ENCODE measurements at regions not wholly inside any gene's neighbourhood (a gene's known extent, or its start where the extent isn't known, plus 50 kb on each side); places are given as distances from the start of the nearest gene placed in this dataset.

- Histone ChIP-seq H3K4me3 (ENCODE audit: low read length in 2 of 2) (no peak overlapping the region), H3K9me3 (ENCODE audit: control insufficient read depth in 2 of 2, insufficient read depth in 1 of 2, low read length in 1 of 2) (peaks cover 0 to 5% of the 10 kb centered on the region in 2 donors), H3K27me3 (ENCODE audit: control insufficient read depth in 2 of 2, insufficient read depth in 1 of 2, low read length in 1 of 2) (no peaks in the 10 kb centered on the region), H3K4me1 (ENCODE audit: control insufficient read depth in 2 of 2, insufficient read depth in 2 of 2, low read length in 2 of 2) (no peaks in the 10 kb centered on the region), H3K36me3 (ENCODE audit: control insufficient read depth in 2 of 2, insufficient read depth in 2 of 2, low read length in 1 of 2) (no peaks in the 10 kb centered on the region), H3K27ac (ENCODE audit: low read depth in 1 of 2, low read length in 1 of 2) (no peak overlapping the region)
- DNase-seq (ENCODE audit: low read depth in 6 of 9, low spot score in 9 of 9): no peak
- 85% methylated on average over 8 of the region's 8 CpGs for WGBS
Observed at GRCh38 chr14:104519721-104520120, 59.8 kb upstream of the C14orf180 start.

DNA sequence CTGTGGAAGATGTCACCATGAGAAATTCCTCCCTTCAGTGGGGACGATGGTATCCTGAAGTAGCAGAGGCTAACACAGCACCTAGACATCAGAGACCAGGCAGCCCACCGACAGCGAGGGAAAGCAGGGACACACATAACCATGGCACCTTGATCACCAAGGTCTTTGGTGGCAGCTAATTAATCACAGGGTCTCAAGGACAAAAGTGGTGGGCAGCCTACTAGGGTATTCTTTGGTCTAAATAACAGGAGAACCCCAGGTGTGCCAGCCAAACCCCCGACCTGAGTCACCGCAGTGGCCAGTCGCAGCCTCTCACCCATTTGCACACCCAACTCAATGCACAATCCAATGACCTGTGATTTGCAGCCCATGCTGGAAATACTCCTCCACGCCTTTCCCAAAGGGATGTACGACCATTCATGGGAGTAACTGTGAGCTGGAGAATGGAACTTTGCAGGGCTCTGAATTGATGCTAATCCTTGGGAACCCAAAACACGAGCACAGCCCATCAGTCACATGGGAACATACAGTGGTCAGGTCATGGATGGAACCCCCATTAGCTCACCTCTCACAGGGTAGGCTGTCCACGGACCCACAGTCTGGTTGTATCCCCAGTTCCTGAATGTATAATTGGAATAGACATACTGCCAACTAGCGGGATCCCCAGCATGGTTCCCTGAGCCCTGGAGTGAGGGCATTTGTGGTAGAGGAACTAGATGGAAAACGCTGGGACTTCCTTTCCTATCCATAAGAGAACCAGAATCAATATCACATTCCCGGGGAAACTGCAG is 58.7 kb upstream of the C14orf180 start:
- WGBS: 87% methylated on average over 13 of the region's 13 CpGs
- Histone ChIP-seq H3K36me3 (ENCODE audit: control insufficient read depth in 2 of 2, insufficient read depth in 2 of 2, low read length in 1 of 2) (no peaks in the 10 kb centered on the region), H3K4me1 (ENCODE audit: control insufficient read depth in 2 of 2, insufficient read depth in 2 of 2, low read length in 2 of 2) (no peaks in the 10 kb centered on the region), H3K9me3 (ENCODE audit: control insufficient read depth in 2 of 2, insufficient read depth in 1 of 2, low read length in 1 of 2) (peaks cover 0 to 7% of the 10 kb centered on the region in 2 donors), H3K4me3 (ENCODE audit: low read length in 2 of 2) (no peak overlapping the region), H3K27ac (ENCODE audit: low read depth in 1 of 2, low read length in 1 of 2) (no peak overlapping the region), H3K27me3 (ENCODE audit: control insufficient read depth in 2 of 2, insufficient read depth in 1 of 2, low read length in 1 of 2) (no peaks in the 10 kb centered on the region)
- no peak for DNase-seq (ENCODE audit: low read depth in 6 of 9, low spot score in 9 of 9)

- Histone ChIP-seq H3K27me3 (ENCODE audit: control insufficient read depth in 2 of 2, insufficient read depth in 1 of 2, low read length in 1 of 2) (no peaks in the 10 kb centered on the region), H3K4me3 (ENCODE audit: low read length in 2 of 2) (no peak overlapping the region), H3K27ac (ENCODE audit: low read depth in 1 of 2, low read length in 1 of 2) (no peak overlapping the region), H3K9me3 (ENCODE audit: control insufficient read depth in 2 of 2, insufficient read depth in 1 of 2, low read length in 1 of 2) (peaks cover 0 to 5% of the 10 kb centered on the region in 2 donors), H3K4me1 (ENCODE audit: control insufficient read depth in 2 of 2, insufficient read depth in 2 of 2, low read length in 2 of 2) (no peaks in the 10 kb centered on the region), H3K36me3 (ENCODE audit: control insufficient read depth in 2 of 2, insufficient read depth in 2 of 2, low read length in 1 of 2) (no peaks in the 10 kb centered on the region)
- 93% methylated on average over 8 of the region's 8 CpGs for WGBS
- no peak for DNase-seq (ENCODE audit: low read depth in 6 of 9, low spot score in 9 of 9)
Observed at GRCh38 chr14:104521816-104522745, 57.5 kb upstream of the C14orf180 start.

GRCh38 chr14:104522926-104523545 is 56.5 kb upstream of the C14orf180 start:
- peaks cover 2 to 5% of the 10 kb centered on the region in 2 donors for H3K9me3 ChIP-seq (ENCODE audit: control insufficient read depth in 2 of 2, insufficient read depth in 1 of 2, low read length in 1 of 2)
- no peaks in the 10 kb centered on the region for H3K36me3 ChIP-seq (ENCODE audit: control insufficient read depth in 2 of 2, insufficient read depth in 2 of 2, low read length in 1 of 2)
- no peak for DNase-seq (ENCODE audit: low read depth in 6 of 9, low spot score in 9 of 9)
- 94% methylated on average over 13 of the region's 13 CpGs for WGBS
- no peak overlapping the region for H3K4me3 ChIP-seq (ENCODE audit: low read length in 2 of 2)
- H3K27ac ChIP-seq (ENCODE audit: low read depth in 1 of 2, low read length in 1 of 2): no peak overlapping the region
- H3K27me3 ChIP-seq (ENCODE audit: control insufficient read depth in 2 of 2, insufficient read depth in 1 of 2, low read length in 1 of 2): no peaks in the 10 kb centered on the region
- H3K4me1 ChIP-seq (ENCODE audit: control insufficient read depth in 2 of 2, insufficient read depth in 2 of 2, low read length in 2 of 2): no peaks in the 10 kb centered on the region

DNA sequence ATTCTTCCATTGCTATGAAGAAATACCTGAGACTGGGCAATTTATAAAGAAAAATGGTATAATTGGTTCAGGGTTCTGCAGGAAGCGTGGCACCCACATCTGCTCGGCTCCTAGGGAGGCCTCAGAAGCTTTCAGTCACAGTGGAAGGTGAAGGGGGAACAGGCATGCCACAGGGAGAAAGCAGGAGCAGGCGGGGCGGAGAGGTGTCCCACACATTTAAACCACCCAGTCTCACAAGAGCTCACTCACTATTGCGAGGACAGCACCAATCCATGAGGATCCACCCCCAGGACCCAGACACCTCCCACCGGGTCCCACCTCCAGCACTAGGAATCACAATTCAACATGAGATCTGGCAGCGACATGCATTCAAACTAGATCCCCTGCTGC is 56.0 kb upstream of the C14orf180 start:
- Histone ChIP-seq H3K36me3 (ENCODE audit: control insufficient read depth in 2 of 2, insufficient read depth in 2 of 2, low read length in 1 of 2) (no peaks in the 10 kb centered on the region), H3K27ac (ENCODE audit: low read depth in 1 of 2, low read length in 1 of 2) (no peak overlapping the region), H3K27me3 (ENCODE audit: control insufficient read depth in 2 of 2, insufficient read depth in 1 of 2, low read length in 1 of 2) (no peaks in the 10 kb centered on the region), H3K4me1 (ENCODE audit: control insufficient read depth in 2 of 2, insufficient read depth in 2 of 2, low read length in 2 of 2) (no peaks in the 10 kb centered on the region), H3K4me3 (ENCODE audit: low read length in 2 of 2) (no peak overlapping the region), H3K9me3 (ENCODE audit: control insufficient read depth in 2 of 2, insufficient read depth in 1 of 2, low read length in 1 of 2) (peaks cover 2 to 9% of the 10 kb centered on the region in 2 donors)
- DNase-seq (ENCODE audit: low read depth in 6 of 9, low spot score in 9 of 9): no peak
- WGBS: 88% methylated on average over 7 of the region's 7 CpGs

- Histone ChIP-seq H3K9me3 (ENCODE audit: control insufficient read depth in 2 of 2, insufficient read depth in 1 of 2, low read length in 1 of 2) (peaks cover 2 to 13% of the 10 kb centered on the region in 2 donors), H3K27me3 (ENCODE audit: control insufficient read depth in 2 of 2, insufficient read depth in 1 of 2, low read length in 1 of 2) (no peaks in the 10 kb centered on the region), H3K27ac (ENCODE audit: low read depth in 1 of 2, low read length in 1 of 2) (no peak overlapping the region), H3K36me3 (ENCODE audit: control insufficient read depth in 2 of 2, insufficient read depth in 2 of 2, low read length in 1 of 2) (no peaks in the 10 kb centered on the region), H3K4me1 (ENCODE audit: control insufficient read depth in 2 of 2, insufficient read depth in 2 of 2, low read length in 2 of 2) (no peaks in the 10 kb centered on the region), H3K4me3 (ENCODE audit: low read length in 2 of 2) (no peak overlapping the region)
- 85% methylated on average over 9 of the region's 9 CpGs for WGBS
- DNase-seq (ENCODE audit: low read depth in 6 of 9, low spot score in 9 of 9): no peak
Observed at GRCh38 chr14:104524726-104525125, 54.8 kb upstream of the C14orf180 start.

DNA sequence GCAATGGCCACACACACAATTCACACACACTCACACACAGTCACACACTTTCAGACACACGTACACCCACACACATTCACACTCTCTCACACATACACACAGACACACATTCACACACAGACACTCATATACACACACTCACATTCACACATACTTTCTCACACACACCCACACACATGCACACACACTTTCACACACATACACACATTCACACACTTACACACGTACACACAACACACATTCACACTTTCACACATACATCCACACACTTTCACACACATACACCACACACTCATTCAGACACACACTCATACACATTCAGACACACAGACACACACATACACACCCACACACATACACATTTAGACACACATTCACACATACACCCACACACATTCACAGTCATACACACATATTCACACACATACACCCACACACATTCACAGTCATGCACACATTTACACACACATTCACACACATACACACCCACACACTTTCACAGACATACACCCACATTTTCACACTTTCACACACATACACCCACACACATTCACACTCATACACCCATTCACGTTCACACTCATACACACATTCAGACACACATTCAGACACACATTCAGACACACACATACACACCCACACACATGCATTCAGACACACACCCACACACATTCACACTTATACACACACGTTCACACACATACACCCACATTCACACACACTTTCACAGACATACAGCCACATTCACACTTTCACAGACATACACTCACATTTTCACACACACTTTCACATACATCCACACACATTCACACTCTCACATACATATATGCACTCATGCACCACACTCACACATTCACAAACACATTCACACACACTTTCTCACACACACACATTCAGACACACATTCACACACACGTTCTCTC is 52.6 kb upstream of the C14orf180 start:
- H3K36me3 ChIP-seq (ENCODE audit: control insufficient read depth in 2 of 2, insufficient read depth in 2 of 2, low read length in 1 of 2): no peaks in the 10 kb centered on the region
- 57% methylated on average over 5 of the region's 5 CpGs for WGBS
- H3K27ac ChIP-seq (ENCODE audit: low read depth in 1 of 2, low read length in 1 of 2): no peak overlapping the region

GRCh38 chr14:104527857-104528459 is 51.6 kb upstream of the C14orf180 start:
- Histone ChIP-seq H3K4me1 (ENCODE audit: control insufficient read depth in 2 of 2, insufficient read depth in 2 of 2, low read length in 2 of 2) (no peaks in the 10 kb centered on the region), H3K27ac (ENCODE audit: low read depth in 1 of 2, low read length in 1 of 2) (no peak overlapping the region), H3K27me3 (ENCODE audit: control insufficient read depth in 2 of 2, insufficient read depth in 1 of 2, low read length in 1 of 2) (no peaks in the 10 kb centered on the region), H3K4me3 (ENCODE audit: low read length in 2 of 2) (no peak overlapping the region), H3K9me3 (ENCODE audit: control insufficient read depth in 2 of 2, insufficient read depth in 1 of 2, low read length in 1 of 2) (peaks cover 2 to 13% of the 10 kb centered on the region in 2 donors), H3K36me3 (ENCODE audit: control insufficient read depth in 2 of 2, insufficient read depth in 2 of 2, low read length in 1 of 2) (no peaks in the 10 kb centered on the region)
- DNase-seq (ENCODE audit: low read depth in 6 of 9, low spot score in 9 of 9): no peak
- WGBS: 64% methylated on average over 4 of the region's 4 CpGs

More for the DNA sequence above, 52.6 kb upstream of the C14orf180 start:
- H3K4me1 ChIP-seq (ENCODE audit: control insufficient read depth in 2 of 2, insufficient read depth in 2 of 2, low read length in 2 of 2): no peaks in the 10 kb centered on the region
- H3K9me3 ChIP-seq (ENCODE audit: control insufficient read depth in 2 of 2, insufficient read depth in 1 of 2, low read length in 1 of 2): peaks cover 2 to 13% of the 10 kb centered on the region in 2 donors
- no peaks in the 10 kb centered on the region for H3K27me3 ChIP-seq (ENCODE audit: control insufficient read depth in 2 of 2, insufficient read depth in 1 of 2, low read length in 1 of 2)
- no peak for DNase-seq (ENCODE audit: low read depth in 6 of 9, low spot score in 9 of 9)
- no peak overlapping the region for H3K4me3 ChIP-seq (ENCODE audit: low read length in 2 of 2)
